Activated T-helper 17 cell treated with anti-CD3 and anti-CD28 coated beads, Interleukin-2, amount 50 U/mL, for 72 hours (primary cell): ENCODE measurements at regions not wholly inside any gene's neighbourhood (a gene's known extent, or its start where the extent isn't known, plus 50 kb on each side); places are given as distances from the start of the nearest gene placed in this dataset.

Source experiments
- ATAC-seq: fragments of 150-1000 bp; cut with Tn5 transposase; replicated peaks from 2 replicates; pipeline ENCODE4 v1.10.0; 2021; ENCODE audit warnings: mild to moderate bottlenecking, moderate library complexity
- H3K27ac Mint-ChIP-seq: one replicate; pipeline ENCODE4 v1.8.0; 2022; ENCODE audit warnings: mixed read lengths
- H3K27me3 Mint-ChIP-seq: one replicate; pipeline ENCODE4 v1.8.0; 2022; ENCODE audit warnings: mixed read lengths
- H3K36me3 Mint-ChIP-seq: one replicate; pipeline ENCODE4 v1.8.0; 2022; ENCODE audit warnings: low read depth, mild to moderate bottlenecking, mixed read lengths
- H3K4me1 Mint-ChIP-seq: one replicate; pipeline ENCODE4 v1.8.0; 2022; ENCODE audit warnings: mixed read lengths
- H3K4me3 Mint-ChIP-seq: one replicate; pipeline ENCODE4 v1.8.0; 2022; ENCODE audit warnings: mild to moderate bottlenecking, mixed read lengths
- H3K9me3 Mint-ChIP-seq: one replicate; pipeline ENCODE4 v1.8.0; 2022; ENCODE audit warnings: mixed read lengths

- no peak overlapping the region for H3K4me3 Mint-ChIP-seq
- H3K9me3 Mint-ChIP-seq: no peaks in the 10 kb centered on the region
- ATAC-seq: no peak
- H3K27me3 Mint-ChIP-seq: no peaks in the 10 kb centered on the region
- no peak overlapping the region for H3K27ac Mint-ChIP-seq
- H3K36me3 Mint-ChIP-seq: no peaks in the 10 kb centered on the region
- no peaks in the 10 kb centered on the region for H3K4me1 Mint-ChIP-seq
Observed at GRCh38 chr15:29455530-29455929, 185.9 kb upstream of the NSMCE3 start.

- ATAC-seq: no peak
Observed at GRCh38 chr15:29455055-29455454, 185.4 kb upstream of the NSMCE3 start.

GRCh38 chr15:29454506-29454905 is 184.9 kb upstream of the NSMCE3 start:
- Mint-ChIP-seq H3K9me3 (no peaks in the 10 kb centered on the region), H3K27ac (no peak overlapping the region), H3K4me3 (no peak overlapping the region), H3K36me3 (no peaks in the 10 kb centered on the region), H3K27me3 (no peaks in the 10 kb centered on the region), H3K4me1 (no peaks in the 10 kb centered on the region)
- ATAC-seq: no peak

More at GRCh38 chr15:29455055-29455454, 185.4 kb upstream of the NSMCE3 start:
- H3K27me3 Mint-ChIP-seq: no peaks in the 10 kb centered on the region
- H3K4me1 Mint-ChIP-seq: no peaks in the 10 kb centered on the region
- H3K4me3 Mint-ChIP-seq: no peak overlapping the region
- no peaks in the 10 kb centered on the region for H3K36me3 Mint-ChIP-seq
- no peaks in the 10 kb centered on the region for H3K9me3 Mint-ChIP-seq
- H3K27ac Mint-ChIP-seq: no peak overlapping the region

- no peak for ATAC-seq
- Mint-ChIP-seq H3K27ac (no peak overlapping the region), H3K4me1 (no peaks in the 10 kb centered on the region), H3K9me3 (no peaks in the 10 kb centered on the region), H3K36me3 (no peaks in the 10 kb centered on the region), H3K4me3 (no peak overlapping the region), H3K27me3 (no peaks in the 10 kb centered on the region)
Observed at GRCh38 chr15:29452881-29453731, 183.5 kb upstream of the NSMCE3 start.

GRCh38 chr15:29451201-29451781 is 181.7 kb upstream of the NSMCE3 start:
- H3K27ac Mint-ChIP-seq: no peak overlapping the region
- no peaks in the 10 kb centered on the region for H3K4me1 Mint-ChIP-seq
- ATAC-seq: no peak
- no peaks in the 10 kb centered on the region for H3K9me3 Mint-ChIP-seq
- H3K4me3 Mint-ChIP-seq: no peak overlapping the region
- H3K27me3 Mint-ChIP-seq: peaks cover 4% of the 10 kb centered on the region
- no peaks in the 10 kb centered on the region for H3K36me3 Mint-ChIP-seq

- H3K9me3 Mint-ChIP-seq: no peaks in the 10 kb centered on the region
- H3K27ac Mint-ChIP-seq: no peak overlapping the region
- ATAC-seq: no peak
- H3K4me3 Mint-ChIP-seq: no peak overlapping the region
- peaks cover 4% of the 10 kb centered on the region for H3K27me3 Mint-ChIP-seq
- no peaks in the 10 kb centered on the region for H3K36me3 Mint-ChIP-seq
- H3K4me1 Mint-ChIP-seq: no peaks in the 10 kb centered on the region
Observed at GRCh38 chr15:29449136-29449535, 179.5 kb upstream of the NSMCE3 start.

GRCh38 chr15:29448320-29448719 is 178.7 kb upstream of the NSMCE3 start:
- Mint-ChIP-seq H3K9me3 (no peaks in the 10 kb centered on the region), H3K27me3 (peaks cover 4% of the 10 kb centered on the region)
- ATAC-seq: no peak

GRCh38 chr15:29446480-29446879 is 176.9 kb upstream of the NSMCE3 start:
- H3K9me3 Mint-ChIP-seq: no peaks in the 10 kb centered on the region
- peaks cover 10% of the 10 kb centered on the region for H3K27me3 Mint-ChIP-seq
- ATAC-seq: no peak
- H3K4me3 Mint-ChIP-seq: no peak overlapping the region
- no peaks in the 10 kb centered on the region for H3K36me3 Mint-ChIP-seq
- H3K4me1 Mint-ChIP-seq: no peaks in the 10 kb centered on the region
- no peak overlapping the region for H3K27ac Mint-ChIP-seq

More at GRCh38 chr15:29448320-29448719, 178.7 kb upstream of the NSMCE3 start:
- H3K4me1 Mint-ChIP-seq: no peaks in the 10 kb centered on the region
- no peaks in the 10 kb centered on the region for H3K36me3 Mint-ChIP-seq
- H3K27ac Mint-ChIP-seq: no peak overlapping the region
- H3K4me3 Mint-ChIP-seq: no peak overlapping the region

GRCh38 chr15:29442532-29442931 is 172.9 kb upstream of the NSMCE3 start:
- Mint-ChIP-seq H3K27ac (no peak overlapping the region), H3K36me3 (no peaks in the 10 kb centered on the region), H3K27me3 (peaks cover 18% of the 10 kb centered on the region), H3K9me3 (no peaks in the 10 kb centered on the region), H3K4me1 (no peaks in the 10 kb centered on the region), H3K4me3 (no peak overlapping the region)
- ATAC-seq: no peak

GRCh38 chr15:29440541-29440940 is 170.9 kb upstream of the NSMCE3 start:
- no peaks in the 10 kb centered on the region for H3K36me3 Mint-ChIP-seq
- H3K4me1 Mint-ChIP-seq: no peaks in the 10 kb centered on the region
- H3K27ac Mint-ChIP-seq: no peak overlapping the region
- H3K4me3 Mint-ChIP-seq: no peak overlapping the region
- ATAC-seq: no peak
- H3K27me3 Mint-ChIP-seq: peaks cover 15% of the 10 kb centered on the region
- H3K9me3 Mint-ChIP-seq: no peaks in the 10 kb centered on the region

- Mint-ChIP-seq H3K4me3 (no peak overlapping the region), H3K9me3 (no peaks in the 10 kb centered on the region), H3K4me1 (no peaks in the 10 kb centered on the region), H3K27ac (no peak overlapping the region), H3K36me3 (no peaks in the 10 kb centered on the region), H3K27me3 (peaks cover 26% of the 10 kb centered on the region)
- ATAC-seq: no peak
Observed at GRCh38 chr15:29438703-29439055, 169.1 kb upstream of the NSMCE3 start.

GRCh38 chr15:29437888-29438702 is 168.5 kb upstream of the NSMCE3 start:
- Mint-ChIP-seq H3K36me3 (no peaks in the 10 kb centered on the region), H3K27me3 (peaks cover 28% of the 10 kb centered on the region), H3K27ac (no peak overlapping the region), H3K9me3 (no peaks in the 10 kb centered on the region), H3K4me3 (no peak overlapping the region), H3K4me1 (no peaks in the 10 kb centered on the region)
- no peak for ATAC-seq

- Mint-ChIP-seq H3K27ac (no peak overlapping the region), H3K4me1 (no peaks in the 10 kb centered on the region), H3K4me3 (no peak overlapping the region), H3K9me3 (no peaks in the 10 kb centered on the region), H3K36me3 (no peaks in the 10 kb centered on the region), H3K27me3 (peaks cover 23% of the 10 kb centered on the region)
- ATAC-seq: no peak
Observed at GRCh38 chr15:29435811-29436210, 166.2 kb upstream of the NSMCE3 start.

GRCh38 chr15:29434280-29434679 is 164.7 kb upstream of the NSMCE3 start:
- Mint-ChIP-seq H3K4me1 (no peaks in the 10 kb centered on the region), H3K27ac (no peak overlapping the region), H3K36me3 (no peaks in the 10 kb centered on the region), H3K27me3 (peaks cover 22% of the 10 kb centered on the region), H3K9me3 (no peaks in the 10 kb centered on the region), H3K4me3 (no peak overlapping the region)
- ATAC-seq: no peak
